HG03103 (cell line): ENCODE measurements at regions not wholly inside any gene's neighbourhood (a gene's known extent, or its start where the extent isn't known, plus 50 kb on each side); places are given as distances from the start of the nearest gene placed in this dataset.
A peak's percentile ranks its signal among the peaks of the same experiment; 100 is the strongest.
"Not testable (repeated sequence)": the region's sequence is repeated elsewhere in the genome, so short reads cannot be mapped to it uniquely, and the experiment has no call there.

ENCODE experiments used
- ATAC-seq: cut with Tn5 transposase; IDR thresholded peaks from one replicate; pipeline ENCODE4 v1.9.1; 2021; ENCODE audit warnings: low read depth; ENCODE audit not compliant: unreplicated experiment

DNA sequence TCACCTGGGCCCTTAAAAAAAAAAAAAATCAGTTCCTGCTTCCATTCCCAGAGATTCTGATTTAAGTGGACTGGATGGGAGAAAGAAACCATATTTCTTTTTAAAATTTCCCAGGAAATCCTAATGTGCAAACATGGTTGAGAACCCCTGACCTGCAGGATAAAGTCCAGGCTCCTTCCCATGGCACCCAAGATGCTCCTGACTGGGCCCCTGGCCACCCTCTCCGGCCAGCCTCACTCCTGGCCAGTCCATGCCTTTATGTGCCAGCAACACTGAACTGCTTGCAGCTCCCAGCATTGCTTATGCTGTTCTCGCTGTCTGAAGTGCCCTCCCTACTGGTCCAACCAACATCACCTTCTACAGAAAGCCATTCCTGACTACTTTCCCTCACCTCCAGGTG lies 93.9 kb downstream of the TEX35 start:
- ATAC-seq, result no peak

DNA sequence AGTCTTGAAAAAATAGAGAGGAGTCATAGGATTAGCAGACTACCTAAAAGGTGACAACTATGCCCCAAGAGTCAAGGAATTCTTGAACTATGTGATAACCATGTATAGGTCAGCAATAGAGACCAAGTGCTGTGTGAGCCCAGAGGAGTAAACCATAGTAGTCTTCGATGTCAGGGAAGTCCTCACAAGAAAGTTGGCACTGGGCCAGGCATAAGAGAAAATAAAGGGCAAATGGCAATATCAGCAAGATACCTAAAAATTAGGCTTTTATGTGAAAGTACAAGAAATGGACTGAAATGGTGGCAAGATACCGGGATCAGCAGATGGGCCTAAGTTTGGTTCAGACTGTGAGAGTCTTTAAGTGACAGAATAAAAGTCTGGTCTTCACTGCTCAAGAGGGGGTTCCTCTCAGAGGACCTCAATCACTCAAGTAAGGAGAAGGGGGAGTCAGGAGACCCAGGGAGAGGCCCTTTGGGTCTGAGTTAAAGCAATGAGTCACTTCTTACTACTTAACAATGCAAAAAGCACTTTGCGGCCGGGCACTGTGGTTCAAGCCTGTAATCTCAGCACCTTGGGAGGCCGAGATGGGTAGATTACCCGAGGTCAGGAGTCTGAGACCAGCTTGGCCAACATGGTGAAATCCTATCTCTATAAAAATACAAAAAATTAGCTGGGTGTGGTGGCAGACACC lies 95.0 kb downstream of the TEX35 start:
- ATAC-seq, result peak; percentile 37

DNA sequence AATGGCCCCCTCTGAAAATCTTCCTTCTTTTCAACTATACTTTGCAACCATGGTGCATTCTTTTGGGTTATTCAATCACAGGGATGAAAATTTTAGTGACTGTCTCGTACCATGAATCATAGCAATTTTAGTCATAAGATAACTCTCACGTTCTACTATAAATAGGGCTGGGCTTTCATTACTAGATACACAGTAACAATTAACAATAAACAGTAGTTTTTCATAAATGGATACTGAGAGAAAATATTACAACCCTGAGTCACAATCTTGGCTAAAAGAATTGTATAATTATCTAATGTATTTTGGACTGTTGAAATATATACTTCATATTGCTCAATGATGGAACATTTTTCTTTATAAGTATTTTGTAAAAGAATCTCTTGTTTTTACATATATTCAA lies 96.1 kb downstream of the TEX35 start:
- no peak for ATAC-seq

DNA sequence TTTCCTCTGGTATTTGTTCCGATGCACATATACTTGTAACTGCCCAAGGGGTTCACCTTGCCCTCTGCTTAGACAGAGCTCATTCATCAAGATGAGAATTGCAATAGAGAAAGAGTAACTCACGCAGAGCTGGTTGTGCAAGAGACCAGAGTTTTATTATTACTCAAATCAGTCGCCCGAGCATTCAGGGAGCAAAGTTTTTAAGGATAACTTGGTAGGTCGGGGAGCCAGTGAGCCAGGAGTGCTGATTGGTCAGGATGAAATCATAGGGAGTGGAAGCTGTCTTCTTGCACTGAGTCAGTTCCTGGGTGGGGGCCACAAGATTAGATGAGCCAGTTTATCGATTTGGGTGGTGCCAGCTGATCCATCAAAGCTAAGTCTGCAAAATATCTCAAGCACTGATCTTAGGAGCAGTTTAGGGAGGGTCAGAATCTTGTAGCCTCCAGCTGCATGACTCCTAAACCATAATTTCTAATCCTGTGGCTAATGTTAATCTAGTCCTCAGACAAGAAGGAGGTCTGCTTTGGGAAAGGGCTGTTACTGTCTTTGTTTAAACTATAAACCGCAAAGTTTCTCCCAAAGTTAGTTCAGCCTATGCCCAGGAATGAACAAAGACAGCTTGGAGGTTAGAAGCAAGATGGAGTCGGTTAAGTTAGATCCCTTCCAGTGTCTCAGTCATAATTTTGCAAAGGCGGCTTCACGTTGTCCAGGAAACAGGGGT lies 97.9 kb downstream of the TEX35 start:
- not testable (repeated sequence) for ATAC-seq

DNA sequence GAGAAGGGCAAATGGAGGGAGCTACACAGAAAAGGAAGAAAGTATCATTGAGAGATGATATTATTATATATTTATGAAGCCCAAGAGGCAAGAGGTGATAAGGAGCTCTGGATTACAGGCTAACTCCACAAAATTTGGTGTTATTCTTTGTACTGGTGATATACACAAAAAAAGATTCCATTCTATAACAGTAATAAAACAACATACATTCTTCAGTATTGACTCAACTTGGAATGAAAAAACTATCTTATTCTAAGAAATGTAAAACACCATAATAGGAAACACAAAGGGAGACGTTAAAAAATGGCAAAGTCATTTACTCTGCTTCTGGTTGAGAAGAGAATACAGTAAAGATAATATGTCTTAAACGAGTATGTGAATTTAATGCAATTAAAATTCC lies 99.4 kb downstream of the TEX35 start:
- no peak for ATAC-seq

DNA sequence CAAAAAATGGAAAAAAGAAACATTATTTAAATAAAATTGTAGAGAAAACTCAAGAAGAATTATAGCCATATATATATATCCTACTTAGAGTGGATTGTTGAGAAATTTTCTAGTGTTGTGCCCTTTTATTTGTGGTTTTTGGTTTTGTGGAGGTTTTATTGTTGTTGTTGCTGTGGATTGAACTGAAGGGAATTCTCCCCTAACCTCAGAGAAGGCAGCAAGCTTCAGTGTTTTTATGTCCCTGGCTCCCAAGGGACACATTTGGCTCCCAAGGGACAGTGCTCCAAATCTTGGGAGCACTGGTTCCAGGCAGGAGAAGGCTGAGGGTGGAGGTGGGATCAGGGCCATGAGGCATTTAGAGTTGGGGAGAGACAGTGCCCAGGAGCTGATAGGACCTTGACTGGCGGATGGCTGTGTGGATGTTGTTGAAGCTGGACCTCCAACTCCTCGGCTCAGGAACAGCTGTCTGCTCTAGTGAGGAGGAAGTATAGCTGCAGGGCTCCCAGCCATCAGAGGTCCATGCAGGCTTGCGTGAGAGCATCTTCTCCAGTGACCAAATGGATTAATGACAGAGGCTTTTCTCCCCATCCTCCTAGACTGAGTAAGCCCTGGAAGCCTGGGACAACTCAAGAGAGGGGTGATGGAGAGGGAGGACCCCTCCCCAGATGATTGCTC lies 100.5 kb downstream of the TEX35 start:
- no peak for ATAC-seq

DNA sequence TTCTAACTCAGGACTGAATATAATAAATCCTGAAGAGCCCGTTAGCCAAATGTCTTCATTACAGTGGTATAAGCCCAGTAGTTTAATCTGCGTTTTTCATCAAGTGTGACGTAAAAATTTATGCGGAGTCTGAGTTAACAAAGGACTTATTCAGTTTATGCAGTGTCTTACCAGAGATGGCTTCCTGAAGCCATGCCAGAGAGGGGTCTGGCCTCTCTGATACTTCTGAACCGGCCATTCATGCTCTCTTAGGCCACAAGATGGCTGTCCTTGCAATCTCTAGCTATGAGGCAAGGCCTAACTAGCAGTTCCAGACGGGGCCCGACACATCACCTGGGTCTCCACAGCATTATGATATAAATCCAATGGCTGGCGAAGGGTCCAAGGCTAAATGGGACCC lies 101.4 kb downstream of the TEX35 start:
- no peak for ATAC-seq

DNA sequence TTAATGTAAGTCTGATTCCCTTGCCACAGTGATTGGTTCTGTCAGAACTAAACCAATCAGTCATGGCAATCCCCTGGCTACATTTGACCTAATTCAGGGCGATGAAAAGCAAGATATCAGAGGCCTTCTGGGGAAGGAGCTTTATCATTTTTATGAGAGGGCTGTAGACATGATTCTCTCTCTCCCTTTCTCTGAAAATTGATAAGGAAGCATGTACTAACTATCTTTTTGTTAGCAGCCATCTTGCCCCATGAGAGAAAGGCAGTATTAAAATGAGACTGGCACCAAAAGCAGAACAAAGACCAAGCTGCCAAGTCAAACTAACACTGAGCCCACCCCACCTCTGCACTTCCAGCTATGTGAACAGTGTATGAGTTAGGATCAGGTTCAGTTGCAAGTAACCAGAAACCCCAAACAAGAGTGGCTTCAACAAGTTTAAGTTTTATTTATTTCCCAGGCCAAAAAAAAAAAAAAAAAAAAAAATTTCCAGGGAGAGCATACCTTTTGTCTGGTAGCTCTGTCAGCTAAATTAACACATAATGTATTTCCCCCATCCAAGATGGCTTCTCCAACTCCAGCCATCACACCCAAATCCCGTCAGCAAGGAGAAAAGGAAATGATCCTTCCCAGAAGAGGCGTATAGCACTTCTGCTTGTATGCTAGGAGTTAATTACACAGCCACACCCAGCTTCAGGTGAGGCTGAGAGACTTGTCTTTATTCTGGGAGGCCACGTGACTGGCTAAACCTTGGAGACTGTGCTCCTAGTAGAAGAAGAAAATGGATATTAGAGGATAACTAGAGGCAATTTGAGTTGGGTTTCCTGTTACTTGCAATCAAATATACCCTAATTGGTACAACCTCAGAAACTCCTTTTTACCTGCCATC lies 105.8 kb upstream of the RALGPS2 start:
- no peak for ATAC-seq

DNA sequence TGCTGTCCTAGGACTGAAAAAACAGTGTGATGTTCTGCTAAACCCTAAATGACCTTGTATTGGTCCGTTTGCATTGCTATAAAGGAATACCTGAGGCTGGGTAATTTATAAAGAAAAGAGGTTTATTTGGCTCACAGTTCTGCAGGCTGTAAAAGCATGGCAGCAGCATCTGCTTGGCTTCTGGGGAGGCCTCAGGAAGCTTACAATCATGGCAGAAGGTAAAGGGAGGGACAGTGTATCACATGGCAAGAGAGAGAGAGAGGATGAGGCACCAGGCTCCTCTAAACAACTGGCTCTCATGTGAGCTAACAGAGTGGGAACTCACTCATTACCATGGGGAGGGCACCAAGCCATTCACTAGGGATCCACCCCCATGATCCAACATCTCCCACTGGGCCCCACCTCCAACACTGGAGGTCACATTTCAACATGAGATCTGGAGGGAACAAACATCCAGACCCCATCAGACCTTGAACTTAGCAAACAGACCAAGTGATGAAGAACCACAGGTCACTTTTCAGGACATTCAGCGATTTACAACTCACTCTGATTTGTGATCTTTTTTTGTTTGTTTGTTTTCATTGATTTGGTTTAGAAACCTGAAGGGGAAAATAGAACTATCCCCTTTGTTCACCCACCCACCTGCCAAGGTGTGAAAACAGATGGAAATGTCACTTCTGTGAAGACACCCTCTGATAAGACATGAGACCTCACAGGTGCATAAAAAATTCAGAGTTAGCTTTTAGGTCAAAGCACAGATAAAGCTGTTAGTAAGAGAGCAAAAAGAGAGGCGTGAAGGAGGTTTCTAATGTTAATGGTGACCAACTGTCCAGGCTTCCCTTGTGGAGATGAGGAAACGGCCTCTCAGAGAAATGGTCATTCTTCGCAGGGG lies 104.2 kb upstream of the RALGPS2 start:
- ATAC-seq, result no peak

DNA sequence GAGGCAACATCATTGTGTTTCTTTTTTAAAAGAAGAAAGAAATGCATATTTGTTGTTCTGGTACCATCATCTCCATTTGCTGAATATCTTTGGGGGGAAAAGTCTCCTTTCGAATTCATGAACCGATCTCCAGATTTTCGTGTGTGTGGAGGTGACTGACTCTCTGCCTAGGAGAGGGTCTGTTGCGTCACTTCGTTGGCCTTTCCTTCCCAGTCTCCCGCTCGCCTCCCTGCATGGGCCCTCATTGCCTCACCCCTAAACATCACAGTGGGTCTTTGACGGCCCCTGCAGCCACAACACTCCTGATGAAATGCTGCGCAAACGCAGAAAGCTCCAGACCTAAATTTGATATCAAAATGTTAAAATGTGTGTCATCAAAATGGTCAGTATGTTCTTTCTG lies 103.2 kb upstream of the RALGPS2 start:
- no peak for ATAC-seq

DNA sequence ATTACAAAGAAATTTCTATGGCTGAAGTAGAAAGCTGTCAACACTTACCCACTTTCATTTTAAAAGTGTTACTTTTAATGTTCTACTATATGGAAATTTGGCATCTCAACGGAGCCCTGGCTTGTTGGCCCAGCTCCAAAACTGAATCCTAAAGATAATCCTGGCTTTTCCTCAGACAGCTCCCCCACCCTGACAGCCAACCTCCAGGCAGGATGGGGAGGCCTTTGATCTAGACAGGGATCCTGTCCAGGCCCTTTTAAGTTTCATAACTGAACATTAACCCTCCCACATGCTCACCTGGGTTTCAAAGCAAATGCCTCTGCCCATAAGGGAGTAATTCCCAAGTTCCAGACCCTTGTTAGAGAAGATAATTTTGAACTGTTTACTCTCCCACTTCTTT lies 99.3 kb upstream of the RALGPS2 start:
- no peak for ATAC-seq

DNA sequence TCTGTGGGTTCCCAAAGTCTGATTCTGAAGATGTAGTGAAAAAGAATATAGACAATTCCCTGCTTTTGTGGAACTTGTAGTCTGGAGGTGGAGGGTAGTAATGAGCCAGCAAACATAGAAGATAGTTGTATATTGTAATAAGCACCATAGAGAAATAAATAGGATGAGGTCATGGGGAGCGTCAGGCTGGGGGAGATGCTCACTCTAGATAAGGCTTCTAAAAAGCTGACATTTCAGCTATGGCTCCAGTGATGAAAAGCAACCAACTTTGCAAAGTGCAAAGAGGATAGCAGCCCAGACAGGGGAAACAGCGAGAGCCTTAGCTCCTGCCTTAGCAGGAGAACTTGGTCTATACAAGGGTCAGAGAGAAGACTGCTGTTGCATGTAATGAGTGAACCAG lies 98.0 kb upstream of the RALGPS2 start:
- no peak for ATAC-seq

DNA sequence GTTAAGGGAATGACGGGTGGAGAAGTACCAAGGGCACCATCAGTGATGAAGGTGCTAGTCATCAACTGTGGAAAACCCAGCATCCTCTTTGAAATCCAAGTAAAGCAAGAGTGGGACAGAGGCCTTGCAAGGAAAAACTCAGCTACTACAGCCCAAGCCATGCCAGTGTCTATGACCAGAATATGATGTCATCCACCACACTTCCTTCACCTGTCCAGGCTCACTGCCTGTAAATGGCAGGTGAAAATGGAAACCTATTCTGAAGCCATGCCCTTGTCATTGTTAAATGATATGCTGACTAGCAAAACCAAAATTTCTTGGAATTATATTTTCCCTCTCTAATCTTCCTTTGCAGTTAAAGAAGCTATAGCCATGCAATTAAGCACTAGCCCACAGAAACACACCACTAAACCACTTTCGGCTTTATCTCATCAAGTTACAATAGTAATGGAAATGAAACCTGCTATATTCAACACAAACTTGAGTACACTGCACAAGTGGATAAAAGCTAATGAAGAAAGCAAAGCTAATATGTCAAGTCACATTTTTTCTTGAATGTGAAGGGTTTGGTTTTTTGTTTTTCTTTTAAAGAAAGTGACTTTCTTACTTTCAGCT lies 96.3 kb upstream of the RALGPS2 start:
- ATAC-seq, result no peak

DNA sequence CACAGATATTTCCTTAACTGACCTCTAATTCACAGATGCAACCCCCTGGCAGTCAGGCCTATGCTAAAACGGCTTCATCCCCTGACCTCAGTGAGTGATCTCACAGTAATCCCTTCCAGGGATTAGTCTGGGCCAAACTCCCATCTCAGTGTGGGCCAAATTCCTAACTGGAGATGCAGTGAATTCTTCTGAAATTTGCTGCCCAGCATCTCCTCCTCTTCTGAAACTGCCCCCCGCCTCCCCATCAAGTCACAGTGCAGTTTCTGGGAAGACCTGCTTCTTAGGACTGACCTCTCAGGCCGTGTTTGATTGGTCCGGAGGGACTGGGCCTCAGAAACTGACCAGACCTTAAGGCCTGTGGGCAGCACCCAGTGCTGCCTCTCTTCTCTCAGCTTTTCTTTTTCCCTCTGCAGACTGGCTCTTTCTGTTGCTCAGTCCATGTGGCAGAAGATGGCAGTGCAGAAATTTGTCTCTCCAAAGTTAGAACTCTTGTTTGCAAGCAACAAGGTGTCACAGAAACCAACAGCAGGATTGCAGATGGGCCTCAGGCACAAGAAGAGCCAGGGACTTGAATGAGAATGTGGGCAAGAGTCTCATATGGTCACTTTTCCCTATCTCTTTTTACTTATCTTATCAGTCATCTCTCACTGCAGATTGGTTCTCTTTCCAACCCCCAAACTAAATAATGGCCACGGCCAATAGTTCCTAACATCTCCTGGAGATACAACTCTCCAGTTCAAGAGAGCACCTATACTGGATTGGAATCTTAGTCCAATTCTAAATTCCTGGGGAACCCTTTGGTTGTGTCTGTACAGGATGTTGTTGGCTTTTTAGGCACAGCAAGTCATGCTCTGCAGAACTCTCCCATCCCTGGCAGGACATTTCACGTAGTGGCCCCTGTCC lies 95.5 kb upstream of the RALGPS2 start:
- no peak for ATAC-seq

DNA sequence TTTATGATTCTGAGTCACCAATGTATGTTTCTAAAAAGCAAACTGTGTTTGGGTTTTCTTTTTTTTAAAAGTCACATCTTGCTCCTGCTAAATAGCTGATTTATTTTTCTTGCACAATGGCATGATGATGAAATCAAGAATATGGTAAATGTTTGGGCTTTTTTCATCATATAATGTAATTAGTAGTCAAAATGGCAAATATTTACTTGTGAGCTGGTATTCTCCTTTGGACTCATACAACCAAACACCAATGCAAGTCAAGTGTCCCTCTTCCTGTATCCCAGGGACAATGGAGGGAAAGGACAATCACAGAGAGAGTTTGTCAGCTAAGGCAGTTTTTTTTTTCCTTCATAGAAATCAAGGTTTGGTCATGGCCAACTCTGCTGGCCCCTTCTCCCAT lies 94.6 kb upstream of the RALGPS2 start:
- ATAC-seq, result no peak

DNA sequence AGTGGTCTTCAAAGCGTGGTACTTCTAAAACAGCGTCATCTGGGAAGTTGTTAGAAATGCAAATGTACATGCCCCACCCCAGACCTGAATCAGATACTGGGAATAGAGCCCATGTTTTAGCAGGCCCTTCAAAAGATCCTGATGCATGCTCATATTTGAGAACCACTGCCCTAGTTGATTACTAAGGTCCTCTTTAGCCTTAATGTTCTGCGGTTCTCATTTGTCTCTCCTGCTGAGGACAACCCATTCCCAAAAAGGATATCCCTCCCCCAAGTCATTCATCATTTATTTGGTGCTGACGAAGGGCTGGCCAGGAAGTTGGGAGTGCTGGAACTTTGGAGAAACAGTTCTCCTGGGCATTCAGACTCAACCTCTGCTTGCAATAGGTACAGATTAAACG lies 92.4 kb upstream of the RALGPS2 start:
- no peak for ATAC-seq

DNA sequence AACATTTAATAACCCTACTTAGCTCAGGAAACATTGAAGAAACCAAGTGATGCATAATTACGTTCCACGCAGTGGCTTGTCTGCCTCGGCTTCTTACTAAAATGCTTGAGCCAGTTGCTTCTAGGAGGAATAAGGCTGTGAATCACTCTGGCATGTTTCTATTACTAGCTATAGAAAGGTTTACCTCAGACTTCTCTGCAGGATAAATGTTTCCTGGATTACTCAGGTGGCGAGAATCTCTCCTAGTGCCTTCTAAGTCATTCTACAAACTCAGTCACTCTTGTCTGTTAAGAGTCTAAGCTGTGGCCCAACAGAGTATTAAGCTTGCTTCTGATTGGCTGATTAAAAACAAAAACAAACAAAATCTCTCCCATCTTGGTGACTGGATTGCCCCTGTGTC lies 92.0 kb upstream of the RALGPS2 start:
- no peak for ATAC-seq

DNA sequence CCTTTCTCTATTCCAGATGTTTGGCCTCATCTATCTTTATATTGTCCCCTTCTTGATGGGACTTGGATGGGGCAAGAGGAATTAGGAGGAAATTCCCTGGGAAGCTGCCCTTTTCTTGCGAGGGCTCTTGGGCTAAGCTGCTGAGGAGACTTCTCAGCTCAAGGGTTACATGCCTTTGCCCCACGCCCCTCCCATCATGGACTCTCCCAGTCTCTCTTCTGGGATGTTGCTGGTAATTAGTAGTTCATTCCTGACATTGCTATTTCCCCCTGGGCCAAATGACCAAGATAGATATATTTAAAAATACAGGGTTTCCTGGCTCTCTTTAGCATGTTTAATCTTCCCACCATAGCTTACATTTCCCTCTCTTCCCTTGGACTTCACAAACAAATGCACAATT lies 90.6 kb upstream of the RALGPS2 start:
- ATAC-seq, result no peak

DNA sequence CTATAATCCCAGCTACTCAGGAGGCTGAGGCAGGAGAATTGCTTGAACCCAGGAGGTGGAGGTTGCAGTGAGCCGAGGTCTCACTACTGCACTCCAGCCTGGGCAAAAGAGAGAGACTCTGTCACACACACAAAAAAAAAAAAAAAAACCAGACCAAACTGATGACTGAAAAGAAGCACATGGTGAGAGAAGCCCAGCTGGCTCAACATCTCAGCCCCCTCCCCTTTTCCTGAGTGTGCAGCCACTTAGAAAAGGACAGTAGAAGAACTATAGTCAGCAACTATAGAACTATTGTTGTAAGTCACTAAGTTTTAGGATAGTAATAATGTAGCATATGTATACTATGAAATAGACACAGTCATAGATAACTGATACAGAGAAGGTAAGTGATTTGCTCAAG lies 87.2 kb upstream of the RALGPS2 start:
- no peak for ATAC-seq
